Activated T-helper 17 cell treated with anti-CD3 and anti-CD28 coated beads, Interleukin-2, amount 50 U/mL, for 72 hours (primary cell): ENCODE measurements at regions not wholly inside any gene's neighbourhood (a gene's known extent, or its start where the extent isn't known, plus 50 kb on each side); places are given as distances from the start of the nearest gene placed in this dataset.

Experiments used
- ATAC-seq: fragments of 150-1000 bp; cut with Tn5 transposase; replicated peaks from 2 replicates; pipeline ENCODE4 v1.10.0; 2021; ENCODE audit warnings: mild to moderate bottlenecking, moderate library complexity
- H3K27ac Mint-ChIP-seq: one replicate; pipeline ENCODE4 v1.8.0; 2022; ENCODE audit warnings: mixed read lengths
- H3K27me3 Mint-ChIP-seq: one replicate; pipeline ENCODE4 v1.8.0; 2022; ENCODE audit warnings: mixed read lengths
- H3K36me3 Mint-ChIP-seq: one replicate; pipeline ENCODE4 v1.8.0; 2022; ENCODE audit warnings: low read depth, mild to moderate bottlenecking, mixed read lengths
- H3K4me1 Mint-ChIP-seq: one replicate; pipeline ENCODE4 v1.8.0; 2022; ENCODE audit warnings: mixed read lengths
- H3K4me3 Mint-ChIP-seq: one replicate; pipeline ENCODE4 v1.8.0; 2022; ENCODE audit warnings: mild to moderate bottlenecking, mixed read lengths
- H3K9me3 Mint-ChIP-seq: one replicate; pipeline ENCODE4 v1.8.0; 2022; ENCODE audit warnings: mixed read lengths

DNA sequence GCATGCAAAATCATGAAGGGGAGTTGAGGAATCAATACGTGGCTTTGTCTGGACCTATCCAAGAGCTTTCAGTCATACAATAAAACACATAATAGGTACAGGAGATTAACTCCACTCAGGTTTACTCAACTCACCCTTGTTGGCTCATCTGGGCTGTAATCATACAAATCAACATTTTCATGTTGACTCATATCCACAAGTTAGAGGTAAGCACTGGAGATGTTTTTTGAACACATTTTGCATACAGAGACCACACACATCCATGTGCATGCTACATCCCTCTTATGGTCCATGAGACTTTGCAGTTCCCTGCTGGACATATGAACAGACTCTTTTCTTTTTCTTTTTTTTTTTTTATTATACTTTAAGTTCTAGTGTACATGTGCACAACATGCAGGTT is 336.9 kb upstream of the PIK3C3 start:
- Mint-ChIP-seq H3K4me3 (no peak overlapping the region), H3K4me1 (no peaks in the 10 kb centered on the region), H3K36me3 (no peaks in the 10 kb centered on the region), H3K9me3 (no peaks in the 10 kb centered on the region), H3K27ac (no peak overlapping the region), H3K27me3 (no peaks in the 10 kb centered on the region)
- ATAC-seq, result no peak

DNA sequence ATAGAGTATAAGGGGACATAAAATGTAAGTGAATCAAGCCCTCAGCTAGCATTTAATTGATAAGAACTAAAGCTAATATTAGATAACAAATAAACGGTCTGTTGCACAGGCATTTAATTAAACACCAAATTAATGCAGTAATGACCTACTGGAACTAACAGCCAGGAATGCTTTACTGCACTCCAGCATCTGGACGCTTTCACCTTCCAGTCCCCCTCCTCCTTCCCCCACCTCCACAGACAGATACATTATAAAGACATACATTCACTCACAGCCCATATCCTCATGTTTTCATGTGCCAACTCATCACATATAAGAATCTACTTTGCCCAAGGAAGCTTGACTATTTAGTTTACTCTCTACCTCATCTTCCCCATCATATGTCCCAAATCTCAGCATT is 337.4 kb upstream of the PIK3C3 start:
- H3K4me3 Mint-ChIP-seq, result no peak overlapping the region
- no peaks in the 10 kb centered on the region for H3K4me1 Mint-ChIP-seq
- H3K9me3 Mint-ChIP-seq, result no peaks in the 10 kb centered on the region
- no peak for ATAC-seq
- no peak overlapping the region for H3K27ac Mint-ChIP-seq
- no peaks in the 10 kb centered on the region for H3K36me3 Mint-ChIP-seq
- H3K27me3 Mint-ChIP-seq, result no peaks in the 10 kb centered on the region

DNA sequence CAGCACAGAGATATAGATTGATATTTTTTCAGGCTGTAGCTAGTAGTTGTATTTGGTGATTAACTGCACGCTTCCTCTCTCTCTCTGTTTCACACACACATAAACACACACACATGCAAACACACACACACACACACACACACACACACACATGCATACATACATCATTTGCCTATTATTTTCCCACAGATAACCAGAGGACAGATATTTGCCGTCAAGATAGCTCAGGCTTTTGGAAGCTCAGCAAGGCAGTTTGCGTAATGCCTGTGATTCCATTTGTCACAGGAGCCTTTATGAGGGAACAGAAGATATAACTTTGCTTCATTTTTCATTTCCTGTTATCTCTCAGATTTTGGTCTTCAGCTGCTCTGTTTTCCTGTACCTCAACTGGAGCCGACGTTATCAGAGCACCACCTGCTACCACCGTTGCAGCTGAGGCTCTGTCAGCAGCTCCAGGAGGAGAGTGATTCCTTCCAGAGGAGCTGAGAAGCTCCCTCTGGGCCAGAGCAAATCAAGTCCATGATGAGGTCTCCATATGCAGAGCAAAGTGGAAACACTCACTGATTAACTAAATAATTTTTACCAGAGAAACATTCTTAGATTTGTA is 341.9 kb upstream of the PIK3C3 start:
- H3K27ac Mint-ChIP-seq, result no peak overlapping the region
- H3K36me3 Mint-ChIP-seq, result no peaks in the 10 kb centered on the region
- H3K9me3 Mint-ChIP-seq, result peaks cover 12% of the 10 kb centered on the region
- H3K4me3 Mint-ChIP-seq, result no peak overlapping the region
- no peak for ATAC-seq
- no peaks in the 10 kb centered on the region for H3K4me1 Mint-ChIP-seq
- no peaks in the 10 kb centered on the region for H3K27me3 Mint-ChIP-seq

DNA sequence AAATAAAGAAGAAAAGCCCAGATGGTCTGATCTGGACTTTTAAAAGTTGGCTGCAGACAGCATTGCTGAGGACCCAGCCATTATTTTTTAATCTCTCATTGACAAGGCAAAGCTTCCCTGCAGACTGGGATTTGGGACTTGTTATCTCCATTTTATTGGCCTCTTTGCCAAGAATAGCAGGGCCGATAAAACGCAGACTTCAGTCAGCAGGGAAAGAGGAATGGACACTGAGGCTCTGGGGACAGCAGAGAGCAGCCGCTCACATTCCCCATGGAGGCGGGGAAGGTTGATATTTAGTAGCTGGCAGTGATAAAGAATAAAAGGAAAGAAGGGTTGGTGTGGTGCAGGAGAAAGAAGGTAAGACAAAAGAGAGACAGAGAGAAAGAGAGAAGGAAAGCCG is 350.1 kb upstream of the PIK3C3 start:
- H3K36me3 Mint-ChIP-seq, result no peaks in the 10 kb centered on the region
- no peaks in the 10 kb centered on the region for H3K4me1 Mint-ChIP-seq
- H3K9me3 Mint-ChIP-seq, result peaks cover 16% of the 10 kb centered on the region
- no peak overlapping the region for H3K4me3 Mint-ChIP-seq
- no peaks in the 10 kb centered on the region for H3K27me3 Mint-ChIP-seq
- ATAC-seq, result no peak
- H3K27ac Mint-ChIP-seq, result no peak overlapping the region

DNA sequence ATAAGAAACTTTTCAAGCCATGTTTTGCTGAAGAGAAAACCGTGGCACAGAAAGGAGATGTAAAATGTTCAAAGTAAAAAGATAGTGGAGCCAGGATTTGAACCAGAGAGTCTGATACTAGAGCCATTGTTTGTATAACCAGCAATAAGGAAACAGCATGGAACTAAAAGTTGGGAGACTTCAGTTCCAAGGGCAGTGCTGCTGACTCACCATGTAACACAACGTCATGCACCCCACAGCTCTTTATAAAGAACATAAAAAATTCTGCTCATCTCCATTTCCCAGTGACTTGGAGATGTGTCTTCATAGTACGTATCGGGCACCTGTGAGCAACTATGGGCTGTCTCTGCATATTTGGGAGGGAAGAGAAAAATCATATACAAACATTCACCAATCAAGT is 353.0 kb upstream of the PIK3C3 start:
- Mint-ChIP-seq H3K27me3 (no peaks in the 10 kb centered on the region), H3K4me1 (no peaks in the 10 kb centered on the region), H3K9me3 (peaks cover 2% of the 10 kb centered on the region), H3K36me3 (no peaks in the 10 kb centered on the region), H3K4me3 (no peak overlapping the region), H3K27ac (no peak overlapping the region)
- no peak for ATAC-seq

DNA sequence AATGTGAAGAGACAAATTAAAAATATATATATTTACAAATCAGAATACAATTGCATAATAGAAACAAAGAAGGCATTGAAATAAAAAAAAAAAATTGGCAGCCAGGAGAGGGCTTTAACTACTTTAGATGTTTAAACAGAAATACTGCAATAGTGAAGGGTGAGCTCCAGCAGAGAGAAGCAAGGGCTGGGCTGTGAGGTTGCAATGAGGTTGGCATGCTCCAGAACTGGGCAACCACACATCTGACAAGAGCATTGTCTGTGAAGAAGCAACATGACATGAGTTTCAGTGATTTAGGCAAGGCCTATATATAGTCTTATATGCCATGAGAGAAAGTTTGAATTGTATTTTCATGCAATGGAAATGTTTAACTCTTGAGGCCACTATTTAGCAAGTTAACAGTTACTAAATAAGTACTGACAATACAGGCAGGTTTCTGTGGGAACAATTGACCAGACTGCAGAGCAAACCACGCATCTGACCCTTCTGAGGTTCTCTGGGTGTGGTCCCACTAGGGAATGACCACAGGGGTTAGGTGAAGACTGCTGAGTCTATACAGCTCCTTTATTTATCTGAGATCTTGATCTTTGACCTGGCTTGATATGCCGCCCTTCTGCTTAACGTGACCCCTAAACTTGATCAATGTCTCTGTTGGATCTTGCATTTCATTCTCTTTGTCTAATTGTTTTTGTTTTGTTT is 354.2 kb upstream of the PIK3C3 start:
- no peaks in the 10 kb centered on the region for H3K4me1 Mint-ChIP-seq
- H3K9me3 Mint-ChIP-seq, result no peaks in the 10 kb centered on the region
- H3K36me3 Mint-ChIP-seq, result no peaks in the 10 kb centered on the region
- H3K4me3 Mint-ChIP-seq, result no peak overlapping the region
- no peak for ATAC-seq
- no peaks in the 10 kb centered on the region for H3K27me3 Mint-ChIP-seq
- no peak overlapping the region for H3K27ac Mint-ChIP-seq

DNA sequence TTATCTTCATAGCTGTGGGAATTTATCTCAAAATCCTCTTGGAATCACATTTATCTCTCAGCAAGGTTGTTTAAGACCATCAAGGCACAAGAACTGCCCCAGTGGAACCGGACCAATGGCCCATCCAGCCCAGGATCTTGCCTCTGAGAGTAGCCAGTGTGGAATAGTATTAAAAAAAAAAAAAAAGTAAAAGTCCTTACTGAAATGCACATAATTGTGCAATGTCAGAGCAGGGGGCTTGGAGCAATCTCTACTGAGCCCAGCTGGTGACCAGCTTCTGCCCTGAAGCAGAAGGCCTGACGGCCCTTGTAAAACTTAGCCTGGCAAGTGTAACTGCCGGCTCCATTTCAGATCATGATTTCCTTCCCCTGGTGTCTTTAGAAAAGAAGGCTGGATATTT is 355.6 kb upstream of the PIK3C3 start:
- Mint-ChIP-seq H3K27me3 (no peaks in the 10 kb centered on the region), H3K36me3 (no peaks in the 10 kb centered on the region), H3K9me3 (no peaks in the 10 kb centered on the region), H3K27ac (no peak overlapping the region), H3K4me1 (no peaks in the 10 kb centered on the region), H3K4me3 (no peak overlapping the region)
- no peak for ATAC-seq

DNA sequence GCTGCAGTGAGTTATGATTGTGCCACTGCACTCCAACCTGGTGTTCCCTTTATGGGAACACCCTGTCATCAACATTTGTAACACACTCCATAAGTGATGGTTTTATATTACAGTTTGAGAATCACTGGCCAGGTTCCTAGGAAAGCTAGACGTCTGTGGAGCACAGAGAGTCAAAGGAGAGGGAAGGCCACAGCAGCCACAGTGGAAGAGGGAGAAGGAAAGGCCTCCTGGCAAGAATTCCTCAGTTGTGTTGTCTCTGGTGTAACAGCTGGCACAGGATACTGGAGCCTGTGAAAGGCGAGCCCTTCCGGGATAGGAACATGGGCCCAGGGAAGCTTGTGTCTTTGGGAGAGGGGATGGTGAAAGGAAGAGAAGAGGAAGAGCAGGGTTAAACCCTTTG is 360.5 kb upstream of the PIK3C3 start:
- H3K4me3 Mint-ChIP-seq, result no peak overlapping the region
- no peaks in the 10 kb centered on the region for H3K36me3 Mint-ChIP-seq
- ATAC-seq, result no peak
- no peaks in the 10 kb centered on the region for H3K27me3 Mint-ChIP-seq
- H3K4me1 Mint-ChIP-seq, result no peaks in the 10 kb centered on the region
- H3K9me3 Mint-ChIP-seq, result no peaks in the 10 kb centered on the region
- no peak overlapping the region for H3K27ac Mint-ChIP-seq

DNA sequence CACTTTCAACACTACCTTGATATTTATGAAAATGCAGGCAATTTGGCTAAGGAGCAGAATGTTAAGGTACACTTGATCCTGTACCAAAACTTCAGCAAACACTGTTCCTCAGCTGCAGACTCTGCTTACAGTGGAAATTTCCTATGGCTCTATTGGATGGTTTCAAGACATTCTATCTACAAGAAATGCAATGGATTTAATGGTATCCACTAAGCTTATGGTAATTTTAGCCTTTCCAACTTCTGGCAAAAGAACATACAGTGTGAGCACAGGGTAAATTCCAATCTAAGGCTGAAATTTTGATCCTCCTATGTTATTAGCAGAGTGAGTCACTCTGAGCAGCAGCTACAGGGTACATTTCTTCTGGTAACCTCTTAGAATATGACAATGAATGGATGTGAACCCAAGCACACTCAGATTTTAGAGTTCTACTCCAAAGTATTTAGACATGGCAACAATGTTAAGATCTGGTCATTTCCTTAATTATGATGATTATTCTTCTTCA is 361.8 kb upstream of the PIK3C3 start:
- H3K27me3 Mint-ChIP-seq, result no peaks in the 10 kb centered on the region
- no peaks in the 10 kb centered on the region for H3K36me3 Mint-ChIP-seq
- H3K9me3 Mint-ChIP-seq, result no peaks in the 10 kb centered on the region
- no peak overlapping the region for H3K27ac Mint-ChIP-seq
- no peaks in the 10 kb centered on the region for H3K4me1 Mint-ChIP-seq
- no peak overlapping the region for H3K4me3 Mint-ChIP-seq
- no peak for ATAC-seq

DNA sequence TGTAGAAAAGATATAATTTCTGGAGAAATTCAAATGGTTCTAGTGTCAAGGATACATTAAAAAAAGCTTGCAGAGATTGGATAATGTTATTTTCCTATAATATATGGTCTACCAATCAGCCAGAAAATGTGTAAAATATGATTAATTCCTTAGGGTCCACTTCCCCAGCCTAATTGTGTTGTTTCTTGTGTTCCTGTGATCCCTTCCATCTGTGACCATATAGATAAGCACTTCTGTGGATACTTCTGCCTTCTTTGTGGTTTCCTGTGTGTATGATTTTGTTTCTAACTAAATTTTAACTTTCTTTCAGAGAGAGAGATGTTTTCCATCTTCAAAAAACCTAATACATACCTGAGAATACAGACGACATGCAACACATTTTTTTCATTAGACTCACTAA is 367.1 kb upstream of the PIK3C3 start:
- H3K27me3 Mint-ChIP-seq, result no peaks in the 10 kb centered on the region
- H3K36me3 Mint-ChIP-seq, result no peaks in the 10 kb centered on the region
- no peaks in the 10 kb centered on the region for H3K4me1 Mint-ChIP-seq
- no peak overlapping the region for H3K27ac Mint-ChIP-seq
- H3K9me3 Mint-ChIP-seq, result no peaks in the 10 kb centered on the region
- ATAC-seq, result no peak
- H3K4me3 Mint-ChIP-seq, result no peak overlapping the region

DNA sequence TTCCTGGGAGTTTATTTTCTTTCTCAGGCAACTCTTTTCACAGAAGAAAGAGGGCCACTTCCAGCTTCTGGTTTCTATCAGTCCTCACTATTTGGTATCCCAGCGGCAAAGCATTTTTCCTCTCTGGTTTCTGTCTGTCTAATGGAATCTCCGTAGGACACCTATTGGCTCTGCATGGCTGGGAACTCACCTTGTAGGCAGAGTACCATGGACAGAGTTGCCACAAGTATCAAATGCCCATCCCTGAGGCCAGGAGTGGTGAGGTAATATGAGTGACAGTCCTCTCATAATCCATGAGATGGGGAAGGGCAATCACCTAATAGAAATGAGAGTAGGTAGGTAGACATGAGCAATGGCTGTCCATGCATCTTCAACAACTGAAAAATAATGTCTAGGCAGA is 369.5 kb upstream of the PIK3C3 start:
- no peak for ATAC-seq
- H3K4me1 Mint-ChIP-seq, result no peaks in the 10 kb centered on the region
- H3K36me3 Mint-ChIP-seq, result no peaks in the 10 kb centered on the region
- H3K4me3 Mint-ChIP-seq, result no peak overlapping the region
- peaks cover 5% of the 10 kb centered on the region for H3K9me3 Mint-ChIP-seq
- H3K27ac Mint-ChIP-seq, result no peak overlapping the region
- H3K27me3 Mint-ChIP-seq, result no peaks in the 10 kb centered on the region

DNA sequence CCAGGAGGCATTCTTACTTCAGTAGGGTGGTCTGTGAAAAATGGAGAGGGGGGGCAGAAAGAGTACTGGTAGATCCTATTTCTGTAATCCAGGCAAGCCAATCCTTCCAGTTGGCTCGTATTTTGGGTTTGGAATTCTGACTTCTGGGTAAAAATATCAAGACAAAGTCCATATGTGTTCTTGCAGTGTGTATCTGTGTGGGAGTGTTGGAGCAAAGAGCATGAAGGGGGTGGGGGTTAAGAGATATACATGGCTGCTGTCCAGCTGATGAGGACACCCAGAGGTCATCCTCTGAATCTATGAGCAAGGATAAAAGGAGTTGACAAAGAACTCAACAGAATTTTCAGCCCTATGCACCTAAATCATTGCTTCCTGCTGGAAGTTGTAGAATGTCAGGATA is 375.8 kb upstream of the PIK3C3 start:
- no peak overlapping the region for H3K4me3 Mint-ChIP-seq
- peaks cover 11% of the 10 kb centered on the region for H3K9me3 Mint-ChIP-seq
- no peak overlapping the region for H3K27ac Mint-ChIP-seq
- no peaks in the 10 kb centered on the region for H3K27me3 Mint-ChIP-seq
- ATAC-seq, result no peak
- H3K36me3 Mint-ChIP-seq, result no peaks in the 10 kb centered on the region
- H3K4me1 Mint-ChIP-seq, result no peaks in the 10 kb centered on the region

DNA sequence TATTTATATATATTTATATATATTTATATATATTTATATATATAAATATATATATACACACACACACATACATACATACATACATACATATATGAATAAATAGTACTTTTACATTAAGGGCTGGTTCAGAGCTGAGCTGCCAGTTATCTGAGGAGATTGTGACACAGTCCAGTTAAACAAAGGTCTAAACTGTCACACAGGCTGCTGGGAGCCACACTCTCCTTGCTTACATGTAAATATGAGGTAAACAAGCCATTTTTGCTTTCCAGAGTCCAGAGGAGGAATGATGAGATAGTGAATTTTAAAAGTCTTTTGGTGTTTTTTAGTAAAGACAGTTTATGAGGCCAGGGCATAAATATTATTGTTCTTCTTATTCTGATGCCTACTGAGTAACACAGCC is 377.5 kb upstream of the PIK3C3 start:
- Mint-ChIP-seq H3K27me3 (no peaks in the 10 kb centered on the region), H3K4me3 (no peak overlapping the region), H3K9me3 (peaks cover 11% of the 10 kb centered on the region), H3K27ac (no peak overlapping the region), H3K36me3 (no peaks in the 10 kb centered on the region), H3K4me1 (no peaks in the 10 kb centered on the region)
- no peak for ATAC-seq

DNA sequence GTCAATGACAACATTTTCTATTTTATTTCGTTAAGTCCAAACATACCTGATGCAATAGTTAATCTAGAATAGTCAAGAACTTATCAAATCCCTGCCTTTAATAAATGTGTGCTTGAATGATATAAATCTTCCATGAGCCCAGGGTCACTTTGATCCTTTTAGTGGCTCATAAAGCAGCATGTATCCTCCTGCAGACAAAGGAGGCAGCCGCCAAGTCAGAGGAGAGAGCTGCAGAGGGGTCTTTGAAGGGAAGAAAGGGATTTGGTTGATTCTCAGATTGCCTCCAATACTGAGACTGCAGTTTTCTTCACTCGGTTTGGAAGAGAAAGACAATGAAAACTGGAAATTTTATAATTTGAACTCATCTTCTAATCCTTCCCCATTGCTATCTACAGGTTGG is 378.4 kb upstream of the PIK3C3 start:
- H3K27ac Mint-ChIP-seq, result no peak overlapping the region
- H3K36me3 Mint-ChIP-seq, result no peaks in the 10 kb centered on the region
- H3K9me3 Mint-ChIP-seq, result peaks cover 8% of the 10 kb centered on the region
- no peak overlapping the region for H3K4me3 Mint-ChIP-seq
- H3K4me1 Mint-ChIP-seq, result no peaks in the 10 kb centered on the region
- H3K27me3 Mint-ChIP-seq, result no peaks in the 10 kb centered on the region
- ATAC-seq, result no peak

DNA sequence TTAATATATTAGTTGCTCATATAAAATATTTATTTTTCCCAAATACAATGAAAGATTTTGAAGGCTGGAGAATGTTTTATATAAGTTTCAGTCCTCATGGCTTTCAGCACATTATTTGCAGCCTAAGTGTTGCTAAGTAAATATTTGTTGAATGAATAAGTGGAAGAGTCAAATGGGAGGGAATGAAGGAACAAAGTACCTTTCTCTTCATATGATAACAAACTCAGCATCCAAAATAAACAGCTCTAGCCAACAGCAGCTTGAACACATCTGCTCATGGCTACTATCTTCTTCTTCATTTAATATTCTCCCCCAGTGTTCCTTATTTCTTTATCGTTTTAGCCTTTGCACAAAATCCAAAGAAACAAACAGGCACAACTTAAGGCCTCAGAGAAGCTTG is 385.2 kb upstream of the PIK3C3 start:
- no peak for ATAC-seq
- no peaks in the 10 kb centered on the region for H3K36me3 Mint-ChIP-seq
- H3K9me3 Mint-ChIP-seq, result peaks cover 3% of the 10 kb centered on the region
- no peaks in the 10 kb centered on the region for H3K4me1 Mint-ChIP-seq
- no peak overlapping the region for H3K4me3 Mint-ChIP-seq
- H3K27me3 Mint-ChIP-seq, result no peaks in the 10 kb centered on the region
- no peak overlapping the region for H3K27ac Mint-ChIP-seq
